ENCODE measurements at regions not wholly inside any gene's neighbourhood (a gene's known extent, or its start where the extent isn't known, plus 50 kb on each side); places are given as distances from the start of the nearest gene placed in this dataset.

DNA sequence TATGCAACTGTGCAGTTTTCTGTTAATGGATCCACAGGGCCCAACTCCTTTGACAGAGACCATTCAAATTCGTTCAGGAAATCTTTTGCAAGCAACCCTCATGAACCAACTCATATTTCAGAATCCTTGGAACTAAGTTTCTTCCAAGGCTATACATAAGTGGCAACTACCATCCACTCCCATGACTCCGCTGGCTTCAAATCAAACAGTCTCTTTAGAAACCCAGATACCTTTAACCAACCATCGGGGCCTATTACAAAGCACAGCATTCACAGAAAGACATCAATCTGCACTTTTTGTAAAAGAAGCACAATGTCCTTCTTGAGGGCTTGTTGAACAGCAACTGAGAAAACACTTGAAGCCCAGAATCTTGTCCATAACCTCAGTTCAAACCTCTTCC lies 526.9 kb downstream of the DTWD2 start:
- TF ChIP-seq POLR2A (IDR thresholded peaks at IDR 0.05; ENCODE audit: low read depth, low read length) (no peak), POLR2AphosphoS5 (IDR thresholded peaks at IDR 0.05; ENCODE audit: low read depth, low read length) (no peak), SPI1 (IDR thresholded peaks at IDR 0.05; ENCODE audit: low read depth, low read length) (no peak), TAF1 (IDR thresholded peaks at IDR 0.05; ENCODE audit: low read depth, low read length) (no peak)
